ENCODE measurements at regions not wholly inside any gene's neighbourhood (a gene's known extent, or its start where the extent isn't known, plus 50 kb on each side); places are given as distances from the start of the nearest gene placed in this dataset.

- in situ Hi-C loops (cut with MboI; ENCODE audit: low sequenced_read_pairs): no loop called here
Observed at GRCh38 chr18:4869155-4869554, 327.9 kb downstream of the AKAIN1 start.

GRCh38 chr18:4858379-4859127, 338.5 kb downstream of the AKAIN1 start:
- in situ Hi-C loops (cut with MboI; ENCODE audit: low sequenced_read_pairs): no loop called here

GRCh38 chr18:4854671-4855070, 342.4 kb downstream of the AKAIN1 start:
- in situ Hi-C loops (cut with MboI; ENCODE audit: low sequenced_read_pairs): no loop called here

- in situ Hi-C loops (cut with MboI; ENCODE audit: low sequenced_read_pairs): no loop called here
Observed at GRCh38 chr18:4851301-4851976, 345.6 kb downstream of the AKAIN1 start.

GRCh38 chr18:4847056-4847455, 350.0 kb downstream of the AKAIN1 start:
- in situ Hi-C loops (cut with MboI; ENCODE audit: low sequenced_read_pairs): no loop called here

- in situ Hi-C loops (cut with MboI; ENCODE audit: low sequenced_read_pairs): no loop called here
Observed at GRCh38 chr18:4844320-4844719, 352.7 kb downstream of the AKAIN1 start.

- in situ Hi-C loops (cut with MboI; ENCODE audit: low sequenced_read_pairs): no loop called here
Observed at GRCh38 chr18:4843771-4844170, 353.3 kb downstream of the AKAIN1 start.

- in situ Hi-C loops (cut with MboI; ENCODE audit: low sequenced_read_pairs): no loop called here
Observed at GRCh38 chr18:4842751-4843150, 354.3 kb downstream of the AKAIN1 start.

- in situ Hi-C loops (cut with MboI; ENCODE audit: low sequenced_read_pairs): no loop called here
Observed at GRCh38 chr18:4842287-4842686, 354.8 kb downstream of the AKAIN1 start.

- in situ Hi-C loops (cut with MboI; ENCODE audit: low sequenced_read_pairs): no loop called here
Observed at GRCh38 chr18:4839639-4840038, 357.4 kb downstream of the AKAIN1 start.

GRCh38 chr18:4836141-4836540, 360.9 kb downstream of the AKAIN1 start:
- in situ Hi-C loops (cut with MboI; ENCODE audit: low sequenced_read_pairs): no loop called here

GRCh38 chr18:4831791-4832375, 365.2 kb downstream of the AKAIN1 start:
- in situ Hi-C loops (cut with MboI; ENCODE audit: low sequenced_read_pairs): no loop called here

GRCh38 chr18:4831127-4831526, 365.9 kb downstream of the AKAIN1 start:
- in situ Hi-C loops (cut with MboI; ENCODE audit: low sequenced_read_pairs): no loop called here

- in situ Hi-C loops (cut with MboI; ENCODE audit: low sequenced_read_pairs): no loop called here
Observed at GRCh38 chr18:4823091-4823490, 368.0 kb upstream of the DLGAP1 start.

GRCh38 chr18:4821801-4822200, 366.7 kb upstream of the DLGAP1 start:
- in situ Hi-C loops (cut with MboI; ENCODE audit: low sequenced_read_pairs): no loop called here

GRCh38 chr18:4817665-4818064, 362.6 kb upstream of the DLGAP1 start:
- in situ Hi-C loops (cut with MboI; ENCODE audit: low sequenced_read_pairs): no loop called here

- in situ Hi-C loops (cut with MboI; ENCODE audit: low sequenced_read_pairs): no loop called here
Observed at GRCh38 chr18:4813708-4814107, 358.6 kb upstream of the DLGAP1 start.

- in situ Hi-C loops (cut with MboI; ENCODE audit: low sequenced_read_pairs): no loop called here
Observed at GRCh38 chr18:4808891-4809290, 353.8 kb upstream of the DLGAP1 start.

GRCh38 chr18:4807604-4808293, 352.6 kb upstream of the DLGAP1 start:
- in situ Hi-C loops (cut with MboI; ENCODE audit: low sequenced_read_pairs): no loop called here

- in situ Hi-C loops (cut with MboI; ENCODE audit: low sequenced_read_pairs): no loop called here
Observed at GRCh38 chr18:4806331-4806730, 351.2 kb upstream of the DLGAP1 start.

- in situ Hi-C loops (cut with MboI; ENCODE audit: low sequenced_read_pairs): no loop called here
Observed at GRCh38 chr18:4802296-4802695, 347.2 kb upstream of the DLGAP1 start.

- in situ Hi-C loops (cut with MboI; ENCODE audit: low sequenced_read_pairs): no loop called here
Observed at GRCh38 chr18:4801151-4801550, 346.0 kb upstream of the DLGAP1 start.
